ENCODE measurements at regions not wholly inside any gene's neighbourhood (a gene's known extent, or its start where the extent isn't known, plus 50 kb on each side); places are given as distances from the start of the nearest gene placed in this dataset.

GRCh38 chr5:138664276-138664943 is 88.8 kb upstream of the CTNNA1 start:
- no peak overlapping the region for H3K27ac ChIP-seq

GRCh38 chr5:138663561-138663960 is 88.4 kb upstream of the HSPA9 start:
- TF ChIP-seq CTCF (IDR thresholded peaks at IDR 0.05), result no peak
- no peak for TF ChIP-seq ZFX (IDR thresholded peaks at IDR 0.05; ENCODE audit: borderline replicate concordance)
- H3K27ac ChIP-seq, result no peak overlapping the region

More at GRCh38 chr5:138664276-138664943, 88.8 kb upstream of the CTNNA1 start:
- TF ChIP-seq CTCF (IDR thresholded peaks at IDR 0.05), result no peak
- no peak for TF ChIP-seq ZFX (IDR thresholded peaks at IDR 0.05; ENCODE audit: borderline replicate concordance)

GRCh38 chr5:138663009-138663408 is 87.8 kb upstream of the HSPA9 start:
- no peak for TF ChIP-seq CTCF (IDR thresholded peaks at IDR 0.05)

GRCh38 chr5:138662599-138662998 is 87.4 kb upstream of the HSPA9 start:
- no peak for TF ChIP-seq CTCF (IDR thresholded peaks at IDR 0.05)

More at GRCh38 chr5:138663009-138663408, 87.8 kb upstream of the HSPA9 start:
- H3K27ac ChIP-seq, result no peak overlapping the region

GRCh38 chr5:138661991-138662434 is 86.8 kb upstream of the HSPA9 start:
- TF ChIP-seq CTCF (IDR thresholded peaks at IDR 0.05), result no peak
- TF ChIP-seq ZFX (IDR thresholded peaks at IDR 0.05; ENCODE audit: borderline replicate concordance), result no peak

More at GRCh38 chr5:138662599-138662998, 87.4 kb upstream of the HSPA9 start:
- H3K27ac ChIP-seq, result no peak overlapping the region

GRCh38 chr5:138661291-138661960 is 86.2 kb upstream of the HSPA9 start:
- TF ChIP-seq ZFX (IDR thresholded peaks at IDR 0.05; ENCODE audit: borderline replicate concordance) (no peak), CTCF (IDR thresholded peaks at IDR 0.05) (no peak)
- H3K27ac ChIP-seq, result no peak overlapping the region

More at GRCh38 chr5:138661991-138662434, 86.8 kb upstream of the HSPA9 start:
- H3K27ac ChIP-seq, result no peak overlapping the region

GRCh38 chr5:138660051-138660572 is 84.9 kb upstream of the HSPA9 start:
- H3K27ac ChIP-seq, result no peak overlapping the region
- TF ChIP-seq ZFX (IDR thresholded peaks at IDR 0.05; ENCODE audit: borderline replicate concordance) (no peak), CTCF (IDR thresholded peaks at IDR 0.05) (no peak)

Measured in 22Rv1 (cell line).